ENCODE measurements at regions not wholly inside any gene's neighbourhood (a gene's known extent, or its start where the extent isn't known, plus 50 kb on each side); places are given as distances from the start of the nearest gene placed in this dataset.

DNA sequence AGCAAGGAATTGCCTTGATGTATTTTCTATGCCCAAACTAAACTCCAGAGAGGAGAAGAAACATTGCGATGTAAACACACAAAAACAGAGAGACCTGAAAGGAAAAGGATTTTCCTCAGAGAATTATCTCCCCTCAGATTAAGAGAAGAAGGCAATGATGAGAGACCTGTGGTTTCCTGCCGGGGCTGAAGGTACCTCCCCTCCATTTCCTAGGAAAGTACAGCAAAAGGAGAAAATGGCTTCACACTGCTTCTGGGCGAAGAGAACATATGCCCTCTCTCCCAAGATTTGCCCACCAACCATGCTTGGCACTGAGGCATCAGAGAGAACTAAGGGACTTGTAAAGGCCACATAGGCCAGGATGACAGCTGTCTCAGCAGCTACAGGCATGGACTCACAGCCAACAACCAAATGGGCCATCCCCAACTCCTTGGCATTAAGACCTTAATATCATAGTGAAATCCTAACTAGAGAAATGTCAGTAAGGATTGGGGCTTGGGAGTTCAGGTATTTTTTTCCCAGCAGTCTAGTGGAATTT lies 523.0 kb downstream of the PTPRC start:
- Histone ChIP-seq H4K20me1 (ENCODE audit: insufficient read depth) (no peaks in the 10 kb centered on the region), H3K4me3 (IDR thresholded peaks at IDR 0.05; ENCODE audit: insufficient read depth, low read depth, low read length) (no peak overlapping the region), H3K79me2 (ENCODE audit: insufficient read depth, low read depth) (no peaks in the 10 kb centered on the region), H3K27ac (no peak overlapping the region), H2AFZ (ENCODE audit: low read depth) (no peak overlapping the region), H3K4me1 (ENCODE audit: low read depth, poor library complexity, severe bottlenecking) (peaks cover 12% of the 10 kb centered on the region), H3K36me3 (ENCODE audit: insufficient read depth) (no peaks in the 10 kb centered on the region), H3K9ac (no peak overlapping the region), H3K4me2 (no peak overlapping the region), H3K27me3 (ENCODE audit: insufficient read depth, low read depth) (no peaks in the 10 kb centered on the region)
- TF ChIP-seq, protein P1, sequence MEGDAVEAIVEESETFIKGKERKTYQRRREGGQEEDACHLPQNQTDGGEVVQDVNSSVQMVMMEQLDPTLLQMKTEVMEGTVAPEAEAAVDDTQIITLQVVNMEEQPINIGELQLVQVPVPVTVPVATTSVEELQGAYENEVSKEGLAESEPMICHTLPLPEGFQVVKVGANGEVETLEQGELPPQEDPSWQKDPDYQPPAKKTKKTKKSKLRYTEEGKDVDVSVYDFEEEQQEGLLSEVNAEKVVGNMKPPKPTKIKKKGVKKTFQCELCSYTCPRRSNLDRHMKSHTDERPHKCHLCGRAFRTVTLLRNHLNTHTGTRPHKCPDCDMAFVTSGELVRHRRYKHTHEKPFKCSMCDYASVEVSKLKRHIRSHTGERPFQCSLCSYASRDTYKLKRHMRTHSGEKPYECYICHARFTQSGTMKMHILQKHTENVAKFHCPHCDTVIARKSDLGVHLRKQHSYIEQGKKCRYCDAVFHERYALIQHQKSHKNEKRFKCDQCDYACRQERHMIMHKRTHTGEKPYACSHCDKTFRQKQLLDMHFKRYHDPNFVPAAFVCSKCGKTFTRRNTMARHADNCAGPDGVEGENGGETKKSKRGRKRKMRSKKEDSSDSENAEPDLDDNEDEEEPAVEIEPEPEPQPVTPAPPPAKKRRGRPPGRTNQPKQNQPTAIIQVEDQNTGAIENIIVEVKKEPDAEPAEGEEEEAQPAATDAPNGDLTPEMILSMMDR (conservative IDR thresholded peaks at IDR 0.05; ENCODE audit: low read depth, low read length), result no peak

DNA sequence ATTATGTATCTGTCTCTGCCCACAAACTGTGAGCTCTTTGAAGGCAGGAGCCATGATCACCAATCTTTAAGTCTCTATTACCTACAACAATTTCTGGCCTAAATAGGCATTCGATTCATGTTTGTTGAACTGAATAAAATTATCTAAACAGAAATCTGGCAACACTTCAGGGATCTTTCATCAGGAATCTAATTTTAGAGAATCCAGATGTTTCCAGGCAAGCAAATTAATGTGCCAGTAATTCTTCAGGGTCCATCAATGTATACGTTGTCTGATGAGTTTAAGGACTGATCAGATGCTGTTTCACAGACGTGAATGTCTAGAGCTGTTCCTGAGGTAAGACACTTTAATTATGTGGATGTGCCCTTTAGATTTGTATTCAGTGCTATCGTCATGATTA lies 524.4 kb downstream of the PTPRC start:
- Histone ChIP-seq H3K79me2 (ENCODE audit: insufficient read depth, low read depth) (no peaks in the 10 kb centered on the region), H3K36me3 (ENCODE audit: insufficient read depth) (no peaks in the 10 kb centered on the region), H3K27me3 (ENCODE audit: insufficient read depth, low read depth) (no peaks in the 10 kb centered on the region), H3K4me1 (ENCODE audit: low read depth, poor library complexity, severe bottlenecking) (no peaks in the 10 kb centered on the region), H3K4me2 (no peak overlapping the region), H2AFZ (ENCODE audit: low read depth) (no peak overlapping the region), H3K27ac (no peak overlapping the region), H3K9ac (no peak overlapping the region), H4K20me1 (ENCODE audit: insufficient read depth) (no peaks in the 10 kb centered on the region), H3K4me3 (IDR thresholded peaks at IDR 0.05; ENCODE audit: insufficient read depth, low read depth, low read length) (no peak overlapping the region)
- TF ChIP-seq, protein P1 (conservative IDR thresholded peaks at IDR 0.05; ENCODE audit: low read depth, low read length), result no peak

DNA sequence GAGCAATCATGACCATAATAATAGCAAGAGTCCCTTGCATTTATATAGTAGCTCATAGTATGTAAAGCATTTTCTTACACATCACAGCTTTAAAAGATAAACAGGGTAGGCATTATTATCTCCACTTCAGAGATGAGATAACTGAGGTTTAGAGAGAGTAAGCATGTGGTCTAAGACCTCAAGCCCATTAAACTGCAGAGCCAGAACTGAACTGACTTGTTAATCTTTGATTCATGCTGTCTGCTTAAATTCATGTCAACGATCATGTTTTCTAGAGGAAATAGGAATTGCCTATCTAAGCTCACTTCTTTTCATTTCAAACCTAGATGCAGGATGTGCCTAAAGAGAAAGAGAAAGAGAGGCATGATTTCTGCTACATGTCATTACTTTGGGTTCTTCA lies 524.8 kb downstream of the PTPRC start:
- no peak overlapping the region for H2AFZ ChIP-seq (ENCODE audit: low read depth)
- H3K4me2 ChIP-seq, result no peak overlapping the region
- no peaks in the 10 kb centered on the region for H3K27me3 ChIP-seq (ENCODE audit: insufficient read depth, low read depth)
- H3K79me2 ChIP-seq (ENCODE audit: insufficient read depth, low read depth), result no peaks in the 10 kb centered on the region
- no peaks in the 10 kb centered on the region for H3K36me3 ChIP-seq (ENCODE audit: insufficient read depth)
- H3K4me3 ChIP-seq (IDR thresholded peaks at IDR 0.05; ENCODE audit: insufficient read depth, low read depth, low read length), result no peak overlapping the region
- no peaks in the 10 kb centered on the region for H4K20me1 ChIP-seq (ENCODE audit: insufficient read depth)
- no peak overlapping the region for H3K9ac ChIP-seq
- H3K27ac ChIP-seq, result no peak overlapping the region
- no peaks in the 10 kb centered on the region for H3K4me1 ChIP-seq (ENCODE audit: low read depth, poor library complexity, severe bottlenecking)
- TF ChIP-seq, protein P1 (conservative IDR thresholded peaks at IDR 0.05; ENCODE audit: low read depth, low read length), result no peak

DNA sequence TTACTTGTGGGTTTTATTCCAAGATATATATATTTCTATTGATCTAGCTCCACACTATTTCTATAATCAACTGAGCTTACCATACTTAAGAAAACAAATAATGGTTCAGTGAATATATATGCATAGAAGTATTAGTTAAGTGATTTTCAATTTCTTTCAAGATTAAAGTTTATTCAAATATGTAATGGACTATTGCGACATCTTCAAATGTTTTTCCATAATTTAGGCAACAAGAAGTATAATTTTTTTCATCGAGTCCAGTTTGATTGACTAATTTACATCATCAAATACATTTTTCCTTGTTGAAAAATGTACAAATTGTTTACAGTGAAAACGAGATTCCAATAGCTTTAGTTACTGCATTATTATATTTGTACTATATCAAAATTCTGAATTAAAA lies 528.6 kb downstream of the PTPRC start:
- H4K20me1 ChIP-seq (ENCODE audit: insufficient read depth), result no peaks in the 10 kb centered on the region

More for the DNA sequence above, 528.6 kb downstream of the PTPRC start:
- Histone ChIP-seq H3K9ac (no peak overlapping the region), H3K4me3 (IDR thresholded peaks at IDR 0.05; ENCODE audit: insufficient read depth, low read depth, low read length) (no peak overlapping the region), H3K27me3 (ENCODE audit: insufficient read depth, low read depth) (no peaks in the 10 kb centered on the region), H3K4me2 (no peak overlapping the region), H3K27ac (no peak overlapping the region), H2AFZ (ENCODE audit: low read depth) (no peak overlapping the region), H3K4me1 (ENCODE audit: low read depth, poor library complexity, severe bottlenecking) (peaks cover 12% of the 10 kb centered on the region), H3K79me2 (ENCODE audit: insufficient read depth, low read depth) (no peaks in the 10 kb centered on the region), H3K36me3 (ENCODE audit: insufficient read depth) (no peaks in the 10 kb centered on the region)
- TF ChIP-seq, protein P1 (conservative IDR thresholded peaks at IDR 0.05; ENCODE audit: low read depth, low read length), result no peak
